OCI-LY7 (cell line): ENCODE measurements at regions not wholly inside any gene's neighbourhood (a gene's known extent, or its start where the extent isn't known, plus 50 kb on each side); places are given as distances from the start of the nearest gene placed in this dataset.

ENCODE experiments used
- BruUV-seq: library from RNA; stranded (reverse); fragments of 400-500 nt; replicated peaks from 2 replicates; lab custom pipeline; 2021; lab: Mats Ljungman, UMichigan
- CTCF ChIA-PET: fragments of 300-600 bp; sonication (Branson Sonifier 250); formaldehyde crosslinking; loops from one replicate; lab custom pipeline; 2022; ENCODE audit warnings: antibody characterized with exemption; ENCODE audit not compliant: unreplicated experiment; lab: Charles Lee
- POLR2A ChIA-PET: fragments of 300-600 bp; sonication (Branson Sonifier 250); formaldehyde crosslinking; loops from one replicate; lab custom pipeline; 2022; ENCODE audit warnings: antibody characterized with exemption; lab: Charles Lee
- DNase-seq: peaks from one replicate; pipeline ENCODE4 v3.0.0-alpha.2; 2015; ENCODE audit warnings: low spot score
- H2AFZ ChIP-seq: fragments of 200-600 bp; sonication (generic), shearing (Covaris generic); 2 replicates; pipeline ENCODE4 v1.6.1; 2014; ENCODE audit warnings: mild to moderate bottlenecking, antibody characterized with exemption, low read length, moderate library complexity
- H3K27ac ChIP-seq: fragments of 200-600 bp; sonication (generic); 2 replicates; pipeline ENCODE4 v1.5.1; 2014; ENCODE audit warnings: mixed run types, low read depth, mild to moderate bottlenecking, moderate library complexity, low read length, inconsistent platforms; ENCODE audit not compliant: poor library complexity, severe bottlenecking
- H3K36me3 ChIP-seq: fragments of 200-600 bp; sonication (generic); 2 replicates; pipeline ENCODE4 v1.6.1; 2014; ENCODE audit warnings: mild to moderate bottlenecking, antibody characterized with exemption, low read length, moderate library complexity, mixed read lengths; ENCODE audit not compliant: insufficient read depth
- H3K4me1 ChIP-seq: fragments of 200-600 bp; sonication (generic); 2 replicates; pipeline ENCODE4 v1.5.1; 2014; ENCODE audit warnings: mild to moderate bottlenecking, low read length; ENCODE audit not compliant: insufficient read depth, poor library complexity, severe bottlenecking
- H3K4me2 ChIP-seq: fragments of 200-600 bp; sonication (generic); 2 replicates; pipeline ENCODE4 v1.6.1; 2014; ENCODE audit warnings: mild to moderate bottlenecking, low read length
- H3K4me3 ChIP-seq: fragments of 200-600 bp; sonication (generic); 2 replicates; pipeline ENCODE4 v1.5.1; 2014; ENCODE audit warnings: mild to moderate bottlenecking, low read depth, low read length; ENCODE audit not compliant: poor library complexity, severe bottlenecking
- H3K79me2 ChIP-seq: fragments of 200-600 bp; sonication (generic); 2 replicates; pipeline ENCODE4 v1.6.1; 2016; ENCODE audit warnings: low read depth, mild to moderate bottlenecking, low read length, moderate library complexity, mixed read lengths; ENCODE audit not compliant: insufficient read depth
- H3K9me2 ChIP-seq: fragments of 200-600 bp; sonication (generic); 2 replicates; pipeline ENCODE4 v1.6.1; 2016; ENCODE audit warnings: mild to moderate bottlenecking, low read length, mixed read lengths; ENCODE audit not compliant: insufficient read depth
- H3K9me3 ChIP-seq: fragments of 200-600 bp; sonication (generic); 2 replicates; pipeline ENCODE4 v1.6.1; 2014; ENCODE audit warnings: mild to moderate bottlenecking, mixed run types, low read length, mixed read lengths
- H4K20me1 ChIP-seq: fragments of 200-600 bp; sonication (generic); 2 replicates; pipeline ENCODE4 v1.6.1; 2014; ENCODE audit warnings: mild to moderate bottlenecking, antibody characterized with exemption, low read length, moderate library complexity, mixed read lengths; ENCODE audit not compliant: insufficient read depth
- CTCF ChIP-seq: fragments of 200-600 bp; sonication (generic); conservative IDR thresholded peaks from 2 replicates; pipeline ENCODE4 v1.5.1; 2014; ENCODE audit warnings: mild to moderate bottlenecking, antibody characterized with exemption, low read length, moderate library complexity, mixed read lengths
- EZH2phosphoT487 ChIP-seq: fragments of 200-600 bp; sonication (generic); IDR thresholded peaks from 2 replicates; pipeline ENCODE4 v1.6.1; 2018; ENCODE audit warnings: low read depth, borderline replicate concordance, mild to moderate bottlenecking, mixed run types, antibody characterized with exemption, low read length, moderate library complexity, mixed read lengths
- intact Hi-C: fragments of 100-400 bp; cut with micrococcal nuclease; formaldehyde crosslinking; loops from one replicate; pipeline ENCODE4 v1.10.0; 2022; ENCODE audit not compliant: unreplicated experiment

GRCh38 chr9:12993466-12993865, 218.6 kb downstream of the LURAP1L start:
- Histone ChIP-seq H4K20me1 (no peaks in the 10 kb centered on the region), H3K36me3 (no peaks in the 10 kb centered on the region), H3K9me2 (no peaks in the 10 kb centered on the region), H3K4me1 (no peaks in the 10 kb centered on the region), H2AFZ (no peak overlapping the region), H3K79me2 (no peaks in the 10 kb centered on the region), H3K27ac (no peak overlapping the region), H3K9me3 (no peaks in the 10 kb centered on the region), H3K4me3 (no peak overlapping the region), H3K4me2 (no peak overlapping the region)
- intact Hi-C loops, result no loop called here
- BruUV-seq, result no TSS peak
- no peak for TF ChIP-seq CTCF
- TF ChIP-seq EZH2phosphoT487, result no peak
- POLR2A ChIA-PET, result no interaction called here
- CTCF ChIA-PET, result no interaction called here
- no peak for DNase-seq

GRCh38 chr9:12997009-12997408, 222.2 kb downstream of the LURAP1L start:
- ChIA-PET CTCF (no interaction called here), POLR2A (interaction anchor here (0.9 to 1.7 kb wide), 2 partner anchors 15 to 17 kb away, joined by 4 to 5 read pairs; no protein-coding TSS in a partner anchor)
- Histone ChIP-seq H3K4me3 (no peak overlapping the region), H3K4me1 (no peaks in the 10 kb centered on the region), H3K79me2 (no peaks in the 10 kb centered on the region), H3K27ac (no peak overlapping the region), H3K4me2 (no peak overlapping the region), H4K20me1 (no peaks in the 10 kb centered on the region), H2AFZ (no peak overlapping the region), H3K9me2 (no peaks in the 10 kb centered on the region), H3K9me3 (no peaks in the 10 kb centered on the region), H3K36me3 (no peaks in the 10 kb centered on the region)
- intact Hi-C loops, result no loop called here
- TF ChIP-seq CTCF (no peak), EZH2phosphoT487 (no peak)
- no TSS peak for BruUV-seq
- no peak for DNase-seq

GRCh38 chr9:13001989-13002580, 227.3 kb downstream of the LURAP1L start:
- Histone ChIP-seq H3K4me3 (no peak overlapping the region), H3K9me3 (no peaks in the 10 kb centered on the region), H3K79me2 (no peaks in the 10 kb centered on the region), H3K4me1 (no peaks in the 10 kb centered on the region), H4K20me1 (no peaks in the 10 kb centered on the region), H2AFZ (no peak overlapping the region), H3K36me3 (no peaks in the 10 kb centered on the region), H3K4me2 (no peak overlapping the region), H3K9me2 (no peaks in the 10 kb centered on the region), H3K27ac (no peak overlapping the region)
- no peak for DNase-seq
- intact Hi-C loops, result loop anchor here (1.0 kb wide), 1 partner anchor 44 kb away; no protein-coding TSS in a partner anchor
- TF ChIP-seq EZH2phosphoT487 (no peak), CTCF (no peak)
- CTCF ChIA-PET, result no interaction called here
- BruUV-seq, result no TSS peak
- POLR2A ChIA-PET, result interaction anchor here (0.6 kb wide), 1 partner anchor 12 kb away, joined by 3 read pairs; no protein-coding TSS in a partner anchor
